Kidney glomerular epithelial cell (primary cell): ENCODE measurements at regions not wholly inside any gene's neighbourhood (a gene's known extent, or its start where the extent isn't known, plus 50 kb on each side); places are given as distances from the start of the nearest gene placed in this dataset.
"Not testable (repeated sequence)": the region's sequence is repeated elsewhere in the genome, so short reads cannot be mapped to it uniquely, and the experiment has no call there.

ENCODE experiments used
- DNase-seq: peaks from one replicate; lab custom pipeline; 2025; lab: John Stamatoyannopoulos, UW

DNA sequence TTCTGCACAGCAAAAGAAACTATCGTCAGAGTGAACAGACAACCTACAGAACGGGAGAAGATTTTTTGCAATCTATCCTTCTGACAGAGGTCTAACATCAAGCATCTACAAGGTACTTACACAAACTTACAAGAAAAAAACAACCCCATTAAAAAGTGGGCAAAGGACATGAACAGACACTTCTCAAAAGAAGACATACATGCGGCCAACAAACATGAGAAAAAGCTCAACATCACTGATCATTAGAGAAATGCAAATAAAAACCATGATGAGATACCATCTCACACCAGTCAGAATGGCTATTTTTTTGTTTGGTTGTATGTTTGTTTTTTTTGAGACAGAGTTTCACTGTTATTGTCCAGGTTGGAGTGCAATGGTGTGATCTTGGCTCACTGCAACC, 131.5 kb upstream of the MED13 start:
- DNase-seq = not testable (repeated sequence)

GRCh38 chr17:62194401-62194800, 129.3 kb upstream of the MED13 start:
- no peak for DNase-seq

DNA sequence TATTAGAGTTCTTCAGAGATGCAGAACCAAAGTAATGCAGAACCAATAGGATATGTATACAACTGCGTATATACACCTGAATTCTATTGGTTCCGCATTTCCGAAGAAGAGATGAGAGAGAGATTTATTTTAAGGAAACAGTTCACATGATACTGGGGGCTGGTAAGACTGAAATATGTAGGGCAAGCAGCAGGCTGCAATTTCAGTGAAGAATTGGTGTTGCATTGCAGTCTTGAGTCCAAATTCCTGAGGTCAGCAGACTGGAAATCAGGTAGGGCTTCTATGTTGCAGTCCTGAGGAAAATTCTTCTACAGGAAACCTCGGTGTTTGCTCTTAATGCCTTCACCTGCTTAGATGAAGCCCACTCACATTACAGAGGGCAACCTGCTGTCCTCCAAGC, 128.2 kb upstream of the MED13 start:
- DNase-seq = peak; percentile 36

DNA sequence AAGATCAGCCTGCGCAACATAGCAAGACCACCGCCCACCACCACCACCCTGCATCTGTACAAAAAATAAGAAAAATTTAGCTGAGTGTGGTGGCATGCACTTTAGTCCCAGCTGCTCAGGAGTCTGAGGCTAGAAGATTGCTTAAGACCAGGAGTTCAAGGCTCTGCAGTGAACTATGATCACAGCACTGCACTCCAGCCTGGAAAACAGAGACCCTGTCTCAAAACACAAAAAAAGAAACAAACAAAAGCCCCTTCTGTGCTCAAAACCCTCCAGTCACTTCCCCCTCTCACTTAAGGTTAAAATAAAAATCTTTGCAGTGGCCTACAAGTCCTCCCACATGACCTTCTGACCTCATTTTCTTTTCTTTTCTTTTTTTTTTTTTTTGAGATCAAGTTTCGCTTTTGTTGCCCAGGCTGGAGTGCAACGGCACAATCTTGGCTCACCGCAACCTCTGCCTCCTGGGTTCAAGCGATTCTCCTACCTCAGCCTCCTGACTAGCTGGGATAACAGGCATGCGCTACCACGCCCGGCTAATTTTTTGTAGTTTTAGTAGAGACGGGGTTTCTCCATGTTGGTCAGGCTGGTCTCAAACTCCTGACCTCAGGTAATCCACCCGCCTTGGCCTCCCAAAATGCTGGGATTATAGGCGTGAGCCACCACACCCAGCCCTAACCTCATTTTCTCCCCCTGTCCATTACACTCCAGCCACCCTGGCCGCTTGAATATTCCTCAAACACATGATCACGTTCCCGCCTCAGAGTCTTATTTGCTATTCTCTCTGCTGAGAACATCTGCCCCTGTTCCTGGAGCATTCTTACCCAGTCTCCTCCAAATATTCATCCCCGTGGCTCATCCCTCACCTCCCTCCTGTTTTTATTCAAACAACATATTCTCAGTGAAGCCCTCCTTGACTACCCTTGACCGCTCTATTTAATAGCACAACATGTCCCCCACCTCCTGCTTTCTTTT, 126.6 kb upstream of the MED13 start:
- DNase-seq = no peak

DNA sequence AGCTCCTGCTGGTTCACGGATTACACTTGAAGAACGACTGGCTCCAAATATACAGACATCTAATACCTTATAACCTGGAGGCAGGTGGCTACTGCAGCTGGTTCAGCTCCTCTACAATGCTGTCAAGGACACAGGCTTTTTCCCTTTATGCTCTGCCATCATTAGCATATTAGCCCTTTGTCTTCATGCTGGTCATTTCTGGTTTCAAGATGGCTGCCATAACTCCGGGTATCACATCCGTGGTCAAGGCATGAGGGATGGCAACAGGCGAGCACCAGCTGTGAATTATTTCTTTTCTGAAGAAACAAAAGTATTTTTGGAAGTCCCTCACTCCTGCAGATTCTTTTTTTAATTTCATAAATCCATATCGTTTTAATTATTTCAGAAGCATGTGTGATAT, 124.3 kb upstream of the MED13 start:
- DNase-seq = no peak

GRCh38 chr17:62188713-62189112, 123.6 kb upstream of the MED13 start:
- no peak for DNase-seq

DNA sequence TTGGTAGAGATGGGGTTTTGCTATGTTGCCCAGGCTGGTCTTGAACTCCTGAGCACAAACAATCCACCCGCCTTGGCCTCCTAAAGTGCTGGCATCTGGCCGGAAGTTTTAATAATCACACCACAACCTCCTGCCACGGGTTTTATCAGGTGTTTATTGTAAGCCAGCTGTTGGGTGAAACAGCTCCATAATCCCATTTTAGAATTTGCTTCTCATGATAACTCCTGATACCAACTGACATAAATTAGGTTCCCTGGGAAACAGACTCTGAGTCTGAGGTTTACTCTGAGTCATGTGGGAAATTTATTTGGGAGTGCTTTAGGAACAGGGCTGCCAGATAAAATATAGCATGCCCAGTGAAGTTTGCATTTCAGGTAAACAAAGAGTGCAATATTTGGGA, 122.6 kb upstream of the MED13 start:
- DNase-seq = no peak

DNA sequence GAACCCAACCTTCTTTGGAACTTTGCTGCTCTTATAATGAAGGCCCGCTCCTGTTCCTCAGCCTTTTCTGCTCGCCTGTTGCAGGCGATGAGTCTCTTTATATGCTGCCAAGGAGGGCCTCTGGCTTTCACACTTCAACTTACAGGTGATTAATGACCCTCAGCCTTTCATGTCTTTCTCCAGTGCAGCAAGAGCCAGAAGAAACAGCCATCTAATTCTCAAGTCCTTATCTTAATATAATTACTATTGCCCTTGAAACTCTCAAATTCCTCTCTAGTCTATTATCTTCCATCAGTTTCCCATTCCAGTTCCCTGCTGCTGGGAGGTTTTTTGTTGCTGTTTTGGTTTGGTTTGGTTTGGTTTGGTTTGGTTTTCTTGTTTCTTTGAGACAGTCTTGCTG, 121.8 kb upstream of the MED13 start:
- no peak for DNase-seq

- DNase-seq = no peak
Measured at GRCh38 chr17:62180772-62181171, 115.7 kb upstream of the MED13 start.

DNA sequence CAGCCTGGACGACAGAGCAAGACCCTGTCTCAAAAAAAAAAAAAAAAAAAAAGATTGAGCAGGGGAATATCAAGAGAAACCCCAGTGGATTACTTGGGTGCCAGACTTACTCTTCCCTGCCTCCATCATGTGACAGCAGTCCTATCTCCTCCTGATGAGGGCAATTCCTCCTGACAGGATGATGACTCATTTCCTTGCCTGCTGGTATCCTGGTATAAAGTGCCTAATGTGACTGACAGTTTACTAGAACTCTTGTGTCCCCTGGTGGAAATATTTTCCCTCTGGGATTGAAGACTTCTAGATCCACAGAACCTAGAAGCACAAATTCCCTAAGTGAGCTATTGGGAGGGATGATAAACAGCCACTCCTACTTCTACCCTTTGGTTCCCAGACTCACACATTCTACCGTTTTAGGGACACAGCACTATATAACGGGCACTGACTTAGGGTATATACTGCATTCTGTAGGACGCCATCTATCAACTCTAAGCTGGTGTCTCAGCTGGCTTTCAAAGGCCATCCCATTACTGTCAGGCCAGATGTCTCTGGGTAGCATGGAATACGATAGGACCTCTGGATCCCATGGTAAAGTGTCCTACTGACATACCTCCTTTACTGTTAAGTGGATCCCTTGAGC, 114.6 kb upstream of the MED13 start:
- peak; percentile 47 for DNase-seq

DNA sequence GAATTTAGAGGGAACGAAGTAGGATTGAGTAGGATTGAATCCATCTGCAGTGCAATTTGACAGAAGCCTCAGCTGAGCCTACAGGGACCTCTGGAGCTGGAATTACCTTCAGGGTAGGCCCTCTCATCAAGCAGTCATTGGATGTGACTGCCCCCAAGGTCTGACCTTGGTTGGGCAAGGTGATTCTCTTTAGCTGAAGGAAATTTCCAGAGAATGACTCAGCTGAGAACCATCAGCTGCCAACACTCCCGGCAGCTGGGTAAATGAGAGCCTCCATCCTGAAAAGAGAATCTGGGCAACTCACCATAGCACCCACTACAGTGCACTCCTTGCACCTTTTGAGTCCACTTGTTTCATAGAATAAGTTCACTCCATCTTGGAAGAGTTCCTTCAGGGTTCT, 113.5 kb upstream of the MED13 start:
- peak; percentile 33 for DNase-seq

DNA sequence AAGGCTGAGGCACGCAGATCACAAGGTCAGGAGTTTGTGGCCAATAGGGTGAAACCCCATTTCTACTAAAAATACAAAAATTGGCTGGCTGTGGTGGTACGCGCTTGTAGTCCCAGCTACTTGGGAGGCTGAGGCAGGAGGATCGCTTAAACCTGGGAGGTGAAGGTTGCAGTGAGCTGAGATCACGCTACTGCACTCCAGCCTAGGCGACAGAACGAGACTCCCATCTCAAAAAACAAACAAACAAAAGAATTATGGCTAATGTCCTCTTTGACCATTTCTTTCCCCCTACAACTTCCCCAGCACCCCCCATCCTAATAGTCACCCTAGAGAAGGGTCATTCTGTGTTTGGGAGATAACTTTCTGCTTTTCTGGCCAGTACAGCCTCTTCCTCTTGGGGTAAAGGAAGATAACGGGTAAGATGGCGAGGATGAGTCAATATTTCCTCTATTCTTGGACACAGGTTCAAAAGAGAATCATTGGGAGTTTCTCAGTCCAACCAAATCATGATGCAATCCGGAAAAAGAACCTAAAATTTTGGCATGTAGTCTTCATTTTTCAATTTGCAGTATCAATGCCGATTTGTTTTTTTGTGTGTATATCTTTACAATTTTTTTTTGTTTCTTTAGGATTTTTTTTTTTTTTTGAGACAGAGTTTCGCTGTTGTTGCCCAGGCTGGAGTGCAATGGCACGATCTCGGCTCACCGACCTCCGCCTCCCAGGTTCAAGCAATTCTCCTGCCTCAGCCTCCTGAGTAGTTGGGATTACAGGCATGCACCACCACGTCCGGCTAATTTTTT, 107.6 kb upstream of the MED13 start:
- DNase-seq = no peak

DNA sequence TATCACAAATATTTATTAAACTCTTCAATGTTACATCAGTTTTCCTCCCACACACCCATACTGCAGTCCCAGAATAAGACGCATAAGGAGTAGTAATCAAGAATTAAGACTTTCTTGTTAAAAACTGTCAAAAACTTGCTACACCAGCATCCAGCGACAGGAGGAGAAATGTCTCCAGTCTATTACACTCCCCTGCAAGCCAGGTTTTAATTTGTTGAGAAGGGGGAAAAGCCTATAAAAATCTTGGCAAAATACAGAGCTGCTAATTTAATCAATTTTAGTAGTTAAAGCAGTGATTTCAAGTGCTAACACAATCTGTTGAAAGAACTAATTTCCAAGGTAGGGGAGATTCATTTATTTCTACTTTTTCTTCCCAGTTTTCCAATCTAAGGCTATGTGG, 102.0 kb upstream of the MED13 start:
- no peak for DNase-seq

GRCh38 chr17:62164747-62165722, 100.0 kb upstream of the MED13 start:
- no peak for DNase-seq

DNA sequence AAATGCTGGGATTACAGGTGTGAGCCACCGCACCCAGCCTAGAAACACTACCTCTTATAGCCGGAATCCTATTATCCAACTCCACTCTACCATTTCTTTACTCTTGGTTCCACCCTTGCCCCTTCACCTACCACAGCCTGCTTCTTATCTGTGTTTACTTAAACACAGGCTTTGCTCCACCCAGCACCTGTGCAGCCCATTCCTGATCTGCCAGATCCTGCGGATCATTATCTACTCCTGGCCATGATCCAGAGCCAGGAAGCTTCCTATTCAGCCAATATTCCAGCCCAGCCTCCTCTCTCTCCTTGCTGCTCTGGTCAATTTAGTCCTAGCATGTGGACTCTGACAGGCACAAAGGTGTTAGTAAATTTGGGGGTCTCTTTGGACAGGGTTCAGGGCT, 98.8 kb upstream of the MED13 start:
- no peak for DNase-seq

- no peak for DNase-seq
Measured at GRCh38 chr17:62162898-62163297, 97.8 kb upstream of the MED13 start.

DNA sequence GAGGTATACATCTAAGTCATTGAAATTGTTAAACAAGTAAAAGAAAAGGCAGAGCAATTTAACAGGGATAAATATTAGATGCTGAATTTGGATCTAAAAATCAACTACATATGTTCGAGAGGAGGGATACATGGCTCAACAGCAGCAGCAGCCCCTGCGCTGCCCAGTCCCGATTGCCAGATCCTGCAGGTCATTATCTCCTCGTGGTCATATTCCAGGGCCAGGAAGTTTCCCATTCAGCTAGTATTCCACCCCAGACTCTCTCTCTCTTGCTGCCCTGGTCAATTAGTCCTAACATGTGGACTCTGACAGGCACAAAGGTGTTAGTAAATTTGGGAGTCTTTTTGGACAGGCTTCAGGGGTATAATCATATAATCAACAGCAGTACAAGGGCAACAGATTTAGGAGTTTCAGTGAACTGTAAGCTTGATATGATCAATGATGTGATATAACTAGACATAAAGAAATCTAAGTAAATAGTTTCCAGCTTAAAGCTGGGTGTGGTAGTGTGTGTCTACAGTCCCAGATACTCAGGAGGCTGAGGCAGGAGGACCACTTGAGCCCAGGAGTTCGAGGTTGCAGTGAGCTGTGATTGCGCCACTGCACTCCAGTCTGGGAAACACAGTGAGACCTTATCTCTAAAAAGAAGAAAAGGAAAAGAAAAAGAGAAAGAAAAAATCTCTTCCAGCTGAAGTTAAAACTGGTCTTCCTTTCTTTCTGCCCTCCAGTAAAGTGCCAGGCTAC, 96.5 kb upstream of the MED13 start:
- DNase-seq = no peak

GRCh38 chr17:62160816-62161215, 95.7 kb upstream of the MED13 start:
- no peak for DNase-seq

DNA sequence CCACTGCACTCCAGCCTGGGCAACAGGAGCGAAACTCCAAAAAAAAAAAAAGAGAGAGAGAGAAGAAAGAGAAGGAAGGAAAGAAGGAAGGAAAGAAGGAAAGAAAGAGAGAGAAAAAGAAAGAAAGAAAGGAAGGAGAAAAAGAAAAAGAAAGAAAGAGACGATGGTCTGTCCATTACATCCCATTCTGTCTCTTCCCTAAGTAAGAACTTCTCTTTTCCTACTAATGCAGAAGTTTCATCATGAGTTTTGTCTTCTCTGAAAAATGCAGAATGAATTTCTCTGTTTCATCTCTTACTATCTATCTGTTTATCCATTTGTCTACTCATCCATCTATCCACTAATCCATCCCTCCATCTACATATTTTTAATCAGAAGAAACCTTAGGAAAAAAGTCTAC, 94.9 kb upstream of the MED13 start:
- no peak for DNase-seq

DNA sequence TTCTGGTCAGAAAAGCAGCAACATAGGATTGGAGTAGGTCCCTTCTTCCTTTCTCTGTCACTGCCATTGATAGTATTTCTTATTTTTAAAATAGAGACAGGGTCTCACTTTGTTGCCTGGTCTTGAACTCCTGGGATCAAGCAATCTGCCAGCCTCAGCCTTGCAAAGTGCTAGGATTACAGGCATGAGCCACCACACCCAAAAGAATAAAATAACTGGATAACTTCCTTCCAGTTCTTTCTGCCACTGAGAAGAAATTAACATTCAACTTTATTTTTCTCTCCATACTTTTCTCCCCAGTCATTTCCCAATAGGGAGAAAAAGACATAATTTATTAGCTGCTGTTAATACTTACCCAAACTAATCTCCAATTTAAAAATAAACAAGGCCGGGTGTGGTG, 91.9 kb upstream of the MED13 start:
- DNase-seq = no peak

GRCh38 chr17:62154909-62155308, 89.8 kb upstream of the MED13 start:
- no peak for DNase-seq
